ENCODE measurements at regions not wholly inside any gene's neighbourhood (a gene's known extent, or its start where the extent isn't known, plus 50 kb on each side); places are given as distances from the start of the nearest gene placed in this dataset.

GRCh38 chrX:94901849-94902248 lies 1227.8 kb downstream of the FAM133A start:
- Histone ChIP-seq H3K4me3 (no peak overlapping the region), H3K27ac (no peak overlapping the region), H3K9me3 (no peaks in the 10 kb centered on the region), H3K27me3 (no peaks in the 10 kb centered on the region), H3K36me3 (no peaks in the 10 kb centered on the region), H3K4me1 (no peaks in the 10 kb centered on the region)
- no peak for DNase-seq
- no peak for ATAC-seq
- TF ChIP-seq, protein P1, sequence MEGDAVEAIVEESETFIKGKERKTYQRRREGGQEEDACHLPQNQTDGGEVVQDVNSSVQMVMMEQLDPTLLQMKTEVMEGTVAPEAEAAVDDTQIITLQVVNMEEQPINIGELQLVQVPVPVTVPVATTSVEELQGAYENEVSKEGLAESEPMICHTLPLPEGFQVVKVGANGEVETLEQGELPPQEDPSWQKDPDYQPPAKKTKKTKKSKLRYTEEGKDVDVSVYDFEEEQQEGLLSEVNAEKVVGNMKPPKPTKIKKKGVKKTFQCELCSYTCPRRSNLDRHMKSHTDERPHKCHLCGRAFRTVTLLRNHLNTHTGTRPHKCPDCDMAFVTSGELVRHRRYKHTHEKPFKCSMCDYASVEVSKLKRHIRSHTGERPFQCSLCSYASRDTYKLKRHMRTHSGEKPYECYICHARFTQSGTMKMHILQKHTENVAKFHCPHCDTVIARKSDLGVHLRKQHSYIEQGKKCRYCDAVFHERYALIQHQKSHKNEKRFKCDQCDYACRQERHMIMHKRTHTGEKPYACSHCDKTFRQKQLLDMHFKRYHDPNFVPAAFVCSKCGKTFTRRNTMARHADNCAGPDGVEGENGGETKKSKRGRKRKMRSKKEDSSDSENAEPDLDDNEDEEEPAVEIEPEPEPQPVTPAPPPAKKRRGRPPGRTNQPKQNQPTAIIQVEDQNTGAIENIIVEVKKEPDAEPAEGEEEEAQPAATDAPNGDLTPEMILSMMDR (IDR thresholded peaks at IDR 0.05), result no peak
- intact Hi-C loops (cut with DNase I), result no loop called here

DNA sequence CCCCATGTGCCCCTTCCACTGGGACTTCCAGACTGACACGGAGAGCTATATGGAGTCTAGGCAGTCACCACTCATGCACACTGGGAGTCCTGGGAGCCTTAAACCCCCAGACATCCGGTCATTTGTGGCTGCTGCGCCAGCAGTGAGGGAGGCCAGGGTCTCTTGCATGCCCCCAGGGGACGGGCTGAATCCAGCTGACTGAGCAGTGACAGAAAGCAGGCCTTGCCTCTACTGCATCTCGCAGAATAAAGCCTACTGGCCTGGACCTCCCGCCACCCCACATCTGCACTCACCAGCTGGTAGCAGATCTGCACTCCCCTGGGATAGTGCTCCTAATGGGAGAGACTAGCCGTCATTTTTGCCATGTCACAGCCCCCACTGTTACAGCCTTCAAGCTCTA lies 1234.2 kb downstream of the FAM133A start:
- DNase-seq (no peak), ATAC-seq (no peak)
- TF ChIP-seq, protein P1 (IDR thresholded peaks at IDR 0.05), result no peak
- Histone ChIP-seq H3K36me3 (no peaks in the 10 kb centered on the region), H3K4me1 (no peaks in the 10 kb centered on the region), H3K27me3 (no peaks in the 10 kb centered on the region), H3K4me3 (no peak overlapping the region), H3K9me3 (no peaks in the 10 kb centered on the region), H3K27ac (no peak overlapping the region)
- intact Hi-C loops (cut with DNase I), result no loop called here

GRCh38 chrX:94908648-94909047 lies 1234.6 kb downstream of the FAM133A start:
- TF ChIP-seq, protein P1 (IDR thresholded peaks at IDR 0.05), result no peak
- Histone ChIP-seq H3K27me3 (no peaks in the 10 kb centered on the region), H3K36me3 (no peaks in the 10 kb centered on the region), H3K27ac (no peak overlapping the region), H3K4me3 (no peak overlapping the region), H3K9me3 (no peaks in the 10 kb centered on the region), H3K4me1 (no peaks in the 10 kb centered on the region)
- intact Hi-C loops (cut with DNase I), result no loop called here
- no peak for ATAC-seq
- DNase-seq, result no peak

GRCh38 chrX:94914235-94914634 lies 1240.2 kb downstream of the FAM133A start:
- Histone ChIP-seq H3K4me1 (no peaks in the 10 kb centered on the region), H3K4me3 (no peak overlapping the region), H3K27ac (no peak overlapping the region), H3K27me3 (no peaks in the 10 kb centered on the region), H3K9me3 (no peaks in the 10 kb centered on the region), H3K36me3 (no peaks in the 10 kb centered on the region)
- TF ChIP-seq, protein P1 (IDR thresholded peaks at IDR 0.05), result no peak
- DNase-seq, result peak in 1 of 4 donors; percentile 9
- peak; percentile 78 for ATAC-seq
- intact Hi-C loops (cut with DNase I), result no loop called here

DNA sequence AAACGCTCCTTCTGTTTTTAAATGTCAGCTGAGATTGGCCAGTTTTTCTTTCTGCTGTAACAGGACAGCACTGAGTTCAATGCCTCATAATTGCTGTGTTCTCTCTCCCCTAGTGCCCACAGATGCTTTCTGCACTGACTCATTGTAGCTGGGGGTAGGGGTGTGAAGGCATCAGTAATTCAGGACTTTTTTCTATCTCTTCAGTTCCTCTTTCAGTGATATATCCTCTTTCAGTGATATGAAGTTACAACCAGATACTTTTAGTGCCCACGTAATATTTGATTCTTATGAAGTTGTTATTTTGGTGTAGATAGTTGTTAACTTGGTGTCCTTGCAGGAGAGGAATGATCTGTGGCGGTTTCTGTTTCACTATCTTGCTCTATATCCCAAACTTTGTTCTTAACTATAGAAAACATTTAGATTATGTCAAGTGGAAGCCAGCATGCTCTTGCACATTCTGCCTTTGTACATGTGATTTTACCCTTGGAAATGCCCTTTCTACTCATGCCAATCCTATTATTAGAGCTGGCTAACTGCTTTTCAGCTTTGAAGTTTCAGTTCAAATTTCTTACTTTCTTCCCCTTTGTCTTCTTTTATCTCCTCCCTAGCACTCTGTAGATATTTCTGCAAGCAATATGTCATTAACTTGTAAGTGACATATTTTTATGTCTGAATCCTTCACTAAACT lies 1258.4 kb downstream of the FAM133A start:
- Histone ChIP-seq H3K4me3 (no peak overlapping the region), H3K27ac (no peak overlapping the region), H3K9me3 (no peaks in the 10 kb centered on the region), H3K4me1 (no peaks in the 10 kb centered on the region), H3K36me3 (no peaks in the 10 kb centered on the region), H3K27me3 (no peaks in the 10 kb centered on the region)
- intact Hi-C loops (cut with DNase I), result no loop called here
- TF ChIP-seq, protein P1 (IDR thresholded peaks at IDR 0.05), result no peak
- no peak for DNase-seq
- no peak for ATAC-seq

Data from left lung (tissue), 4 donors.